OCI-LY7 (cell line): ENCODE measurements at regions not wholly inside any gene's neighbourhood (a gene's known extent, or its start where the extent isn't known, plus 50 kb on each side); places are given as distances from the start of the nearest gene placed in this dataset.

ENCODE experiments used
- BruUV-seq: library from RNA; stranded (reverse); fragments of 400-500 nt; replicated peaks from 2 replicates; lab custom pipeline; 2021; lab: Mats Ljungman, UMichigan
- CTCF ChIA-PET: fragments of 300-600 bp; sonication (Branson Sonifier 250); formaldehyde crosslinking; loops from one replicate; lab custom pipeline; 2022; ENCODE audit warnings: antibody characterized with exemption; ENCODE audit not compliant: unreplicated experiment; lab: Charles Lee
- POLR2A ChIA-PET: fragments of 300-600 bp; sonication (Branson Sonifier 250); formaldehyde crosslinking; loops from one replicate; lab custom pipeline; 2022; ENCODE audit warnings: antibody characterized with exemption; lab: Charles Lee
- DNase-seq: peaks from one replicate; pipeline ENCODE4 v3.0.0-alpha.2; 2015; ENCODE audit warnings: low spot score
- H2AFZ ChIP-seq: fragments of 200-600 bp; sonication (generic), shearing (Covaris generic); 2 replicates; pipeline ENCODE4 v1.6.1; 2014; ENCODE audit warnings: mild to moderate bottlenecking, antibody characterized with exemption, low read length, moderate library complexity
- H3K27ac ChIP-seq: fragments of 200-600 bp; sonication (generic); 2 replicates; pipeline ENCODE4 v1.5.1; 2014; ENCODE audit warnings: mixed run types, low read depth, mild to moderate bottlenecking, moderate library complexity, low read length, inconsistent platforms; ENCODE audit not compliant: poor library complexity, severe bottlenecking
- H3K36me3 ChIP-seq: fragments of 200-600 bp; sonication (generic); 2 replicates; pipeline ENCODE4 v1.6.1; 2014; ENCODE audit warnings: mild to moderate bottlenecking, antibody characterized with exemption, low read length, moderate library complexity, mixed read lengths; ENCODE audit not compliant: insufficient read depth
- H3K4me1 ChIP-seq: fragments of 200-600 bp; sonication (generic); 2 replicates; pipeline ENCODE4 v1.5.1; 2014; ENCODE audit warnings: mild to moderate bottlenecking, low read length; ENCODE audit not compliant: insufficient read depth, poor library complexity, severe bottlenecking
- H3K4me2 ChIP-seq: fragments of 200-600 bp; sonication (generic); 2 replicates; pipeline ENCODE4 v1.6.1; 2014; ENCODE audit warnings: mild to moderate bottlenecking, low read length
- H3K4me3 ChIP-seq: fragments of 200-600 bp; sonication (generic); 2 replicates; pipeline ENCODE4 v1.5.1; 2014; ENCODE audit warnings: mild to moderate bottlenecking, low read depth, low read length; ENCODE audit not compliant: poor library complexity, severe bottlenecking
- H3K79me2 ChIP-seq: fragments of 200-600 bp; sonication (generic); 2 replicates; pipeline ENCODE4 v1.6.1; 2016; ENCODE audit warnings: low read depth, mild to moderate bottlenecking, low read length, moderate library complexity, mixed read lengths; ENCODE audit not compliant: insufficient read depth
- H3K9me2 ChIP-seq: fragments of 200-600 bp; sonication (generic); 2 replicates; pipeline ENCODE4 v1.6.1; 2016; ENCODE audit warnings: mild to moderate bottlenecking, low read length, mixed read lengths; ENCODE audit not compliant: insufficient read depth
- H3K9me3 ChIP-seq: fragments of 200-600 bp; sonication (generic); 2 replicates; pipeline ENCODE4 v1.6.1; 2014; ENCODE audit warnings: mild to moderate bottlenecking, mixed run types, low read length, mixed read lengths
- H4K20me1 ChIP-seq: fragments of 200-600 bp; sonication (generic); 2 replicates; pipeline ENCODE4 v1.6.1; 2014; ENCODE audit warnings: mild to moderate bottlenecking, antibody characterized with exemption, low read length, moderate library complexity, mixed read lengths; ENCODE audit not compliant: insufficient read depth
- CTCF ChIP-seq: fragments of 200-600 bp; sonication (generic); conservative IDR thresholded peaks from 2 replicates; pipeline ENCODE4 v1.5.1; 2014; ENCODE audit warnings: mild to moderate bottlenecking, antibody characterized with exemption, low read length, moderate library complexity, mixed read lengths
- EZH2phosphoT487 ChIP-seq: fragments of 200-600 bp; sonication (generic); IDR thresholded peaks from 2 replicates; pipeline ENCODE4 v1.6.1; 2018; ENCODE audit warnings: low read depth, borderline replicate concordance, mild to moderate bottlenecking, mixed run types, antibody characterized with exemption, low read length, moderate library complexity, mixed read lengths
- intact Hi-C: fragments of 100-400 bp; cut with micrococcal nuclease; formaldehyde crosslinking; loops from one replicate; pipeline ENCODE4 v1.10.0; 2022; ENCODE audit not compliant: unreplicated experiment

- no peaks in the 10 kb centered on the region for H3K79me2 ChIP-seq
- no peaks in the 10 kb centered on the region for H3K36me3 ChIP-seq
- no peaks in the 10 kb centered on the region for H3K9me3 ChIP-seq
- POLR2A ChIA-PET = interaction anchor here (0.7 to 1.3 kb wide), 2 partner anchors 13 to 91 kb away, joined by 3 read pairs; no protein-coding TSS in a partner anchor
- no peak overlapping the region for H3K4me2 ChIP-seq
- no peak overlapping the region for H3K27ac ChIP-seq
- H3K4me3 ChIP-seq = no peak overlapping the region
- CTCF ChIA-PET = no interaction called here
- H4K20me1 ChIP-seq = no peaks in the 10 kb centered on the region
- no peaks in the 10 kb centered on the region for H3K4me1 ChIP-seq
- no TSS peak for BruUV-seq
- intact Hi-C loops = no loop called here
- TF ChIP-seq EZH2phosphoT487 = no peak
- no peak for TF ChIP-seq CTCF
- no peaks in the 10 kb centered on the region for H3K9me2 ChIP-seq
- no peak for DNase-seq
- no peak overlapping the region for H2AFZ ChIP-seq
These were observed 441.4 kb upstream of the COBL start for GRCh38 chr7:51757960-51758359.

DNA sequence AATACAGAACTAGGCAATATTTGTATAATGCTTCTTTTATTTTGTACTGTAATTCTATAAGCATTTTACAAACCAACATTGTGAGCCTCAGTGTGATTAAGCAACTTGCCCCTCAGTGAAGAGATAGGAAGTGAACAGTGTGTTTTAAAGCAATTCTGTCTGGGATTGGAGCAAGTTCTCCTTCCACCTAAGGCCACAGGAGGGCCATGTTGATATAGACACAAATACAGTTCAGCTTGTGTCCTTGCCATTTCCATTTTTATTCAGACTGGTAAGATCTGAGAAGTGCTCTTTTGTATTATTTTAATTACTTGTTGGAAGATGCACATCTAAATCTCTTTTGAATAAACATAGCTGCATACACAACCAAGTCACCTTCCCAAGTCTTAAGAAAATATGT is 416.3 kb upstream of the COBL start:
- DNase-seq = no peak
- no TSS peak for BruUV-seq
- CTCF ChIA-PET = no interaction called here

GRCh38 chr7:51732116-51732515 is 415.5 kb upstream of the COBL start:
- Histone ChIP-seq H3K9me2 (no peaks in the 10 kb centered on the region), H3K27ac (no peak overlapping the region), H3K79me2 (no peaks in the 10 kb centered on the region), H3K4me2 (no peak overlapping the region), H4K20me1 (no peaks in the 10 kb centered on the region), H3K4me1 (no peaks in the 10 kb centered on the region), H3K4me3 (no peak overlapping the region), H3K36me3 (no peaks in the 10 kb centered on the region), H3K9me3 (no peaks in the 10 kb centered on the region), H2AFZ (no peak overlapping the region)
- DNase-seq = no peak
- ChIA-PET CTCF (no interaction called here), POLR2A (no interaction called here)
- BruUV-seq = no TSS peak
- intact Hi-C loops = no loop called here
- no peak for TF ChIP-seq CTCF
- no peak for TF ChIP-seq EZH2phosphoT487

More for the DNA sequence above, 416.3 kb upstream of the COBL start:
- Histone ChIP-seq H3K4me1 (no peaks in the 10 kb centered on the region), H3K4me2 (no peak overlapping the region), H3K27ac (no peak overlapping the region), H3K9me2 (no peaks in the 10 kb centered on the region), H4K20me1 (no peaks in the 10 kb centered on the region), H3K4me3 (no peak overlapping the region), H2AFZ (no peak overlapping the region), H3K79me2 (no peaks in the 10 kb centered on the region), H3K36me3 (no peaks in the 10 kb centered on the region), H3K9me3 (no peaks in the 10 kb centered on the region)
- POLR2A ChIA-PET = no interaction called here
- intact Hi-C loops = no loop called here
- TF ChIP-seq CTCF (no peak), EZH2phosphoT487 (no peak)
